K562 (cell line): ENCODE measurements at regions not wholly inside any gene's neighbourhood (a gene's known extent, or its start where the extent isn't known, plus 50 kb on each side); places are given as distances from the start of the nearest gene placed in this dataset.

Source experiments
- ATAC-seq: fragments of 200-7000 bp; cut with Tn5 transposase; 3 replicates; pipeline ENCODE4 v1.9.1; 2020; ENCODE audit warnings: moderate library complexity
- BruUV-seq: library from RNA; stranded (reverse); fragments of 400-500 nt; replicated peaks from 2 replicates; lab custom pipeline; 2021; lab: Mats Ljungman, UMichigan
- CTCF ChIA-PET: fragments of 300-600 bp; formaldehyde crosslinking; extraction: SDS; loops from one replicate; lab custom pipeline; 2021; ENCODE audit warnings: low intra/inter-chr PET ratio; lab: Yijun Ruan, JAX
- POLR2A ChIA-PET: fragments of 300-600, 350-650 bp; sonication (Branson Sonifier 250); formaldehyde crosslinking; extraction: SDS; loops from one replicate; lab custom pipeline; 2021; ENCODE audit warnings: antibody characterized with exemption, inconsistent platforms; lab: Yijun Ruan, JAX
- DNase-seq, 4 experiments: peaks; one replicate each; pipeline versions ENCODE4 v3.0.0 to v3.0.0-alpha.2; 2011 to 2018; ENCODE audit warnings: low spot score in 3 of 4, mixed read lengths in 3 of 4; ENCODE audit errors: extremely low read depth in 1 of 4
- FAIRE-seq: peaks from 2 replicates; lab custom pipeline; 2011; peaks lifted over from hg19 to GRCh38; lab: Jason Lieb, UNC
- H2AFZ ChIP-seq: 2 replicates; pipeline ENCODE4 v1.6.0; 2011; ENCODE audit warnings: low read depth, low read length, control low read depth, inconsistent platforms
- H3K27ac ChIP-seq: fragments of 200-600 bp; 3 replicates; pipeline ENCODE4 v1.8.0; 2011; ENCODE audit warnings: low read depth, mild to moderate bottlenecking, control low read depth, inconsistent platforms, low read length, moderate library complexity, mixed read lengths; ENCODE audit errors: extremely low read depth
- H3K27me3 ChIP-seq, 2 experiments: fragments of 300-600 bp in 1 of 2; 2 replicates in 1 of 2; 3 replicates in 1 of 2; pipeline versions ENCODE4 v1.6.0 to v1.8.0; 2011; ENCODE audit warnings: inconsistent platforms in 2 of 2, low read length in 2 of 2, mild to moderate bottlenecking in 1 of 2, mixed read lengths in 1 of 2, moderate library complexity in 1 of 2; ENCODE audit not compliant: control insufficient read depth in 2 of 2, insufficient read depth in 2 of 2
- H3K36me3 ChIP-seq: fragments of 300-600 bp; 3 replicates; pipeline ENCODE4 v1.8.0; 2011; ENCODE audit warnings: mild to moderate bottlenecking, low read length, inconsistent platforms; ENCODE audit not compliant: control insufficient read depth, insufficient read depth
- H3K4me1 ChIP-seq, 2 experiments: fragments of 200-600 bp in 1 of 2; replicated peaks in 1 of 2; 2 replicates in 1 of 2; 3 replicates in 1 of 2; pipeline versions ENCODE4 v1.5.1 to v1.8.0; 2011; ENCODE audit warnings: inconsistent platforms in 2 of 2, low read length in 2 of 2, mild to moderate bottlenecking in 1 of 2, mixed read lengths in 1 of 2, moderate library complexity in 1 of 2; ENCODE audit not compliant: control insufficient read depth in 2 of 2, insufficient read depth in 2 of 2
- H3K4me2 ChIP-seq: 2 replicates; pipeline ENCODE4 v1.6.1; 2011; ENCODE audit warnings: low read length, control low read depth, inconsistent platforms, mixed read lengths; ENCODE audit not compliant: insufficient read depth
- H3K4me3 ChIP-seq: fragments of 200-600 bp; sonication (generic), shearing (Covaris generic); 2 replicates; pipeline ENCODE4 v1.5.1; 2016; ENCODE audit warnings: control low read depth, inconsistent platforms
- H3K79me2 ChIP-seq: fragments of 200-600 bp; 3 replicates; pipeline ENCODE4 v1.8.0; 2011; ENCODE audit warnings: low read length, inconsistent platforms; ENCODE audit not compliant: control insufficient read depth, insufficient read depth
- H3K9ac ChIP-seq, 2 experiments: 2 replicates each; pipeline versions ENCODE4 v1.6.0 to v1.6.1; 2011; ENCODE audit warnings: low read depth in 2 of 2, low read length in 2 of 2, control low read depth in 1 of 2, inconsistent platforms in 1 of 2, mild to moderate bottlenecking in 1 of 2, mixed read lengths in 1 of 2; ENCODE audit not compliant: insufficient read depth in 1 of 2
- H3K9me1 ChIP-seq: one replicate; pipeline ENCODE4 v1.6.0; 2011; ENCODE audit warnings: inconsistent platforms, mild to moderate bottlenecking, low read length, moderate library complexity; ENCODE audit not compliant: control insufficient read depth, insufficient read depth
- H3K9me3 ChIP-seq: replicated peaks from 2 replicates; pipeline ENCODE4 v1.5.1; 2011; ENCODE audit warnings: low read depth, low read length, inconsistent platforms; ENCODE audit not compliant: control insufficient read depth, insufficient read depth
- H4K20me1 ChIP-seq: replicated peaks from 2 replicates; pipeline ENCODE4 v1.6.1; 2011; ENCODE audit warnings: low read length, inconsistent platforms, mixed read lengths; ENCODE audit not compliant: control insufficient read depth, insufficient read depth
- BACH1 ChIP-seq: fragments of 200-800 bp; sonication (Bioruptor generic); IDR thresholded peaks from 2 replicates; pipeline ENCODE4 v1.6.1; 2016; ENCODE audit warnings: missing genetic modification characterization, missing compliant biosample characterization
- BRF1 ChIP-seq: IDR thresholded peaks from 3 replicates; pipeline ENCODE4 v1.6.1; 2011; ENCODE audit warnings: borderline replicate concordance, mild to moderate bottlenecking; ENCODE audit not compliant: insufficient read length; ENCODE audit errors: extremely low read depth
- GTF2F1 ChIP-seq: IDR thresholded peaks from 2 replicates; pipeline ENCODE4 v1.6.1; 2011; ENCODE audit warnings: low read depth, low read length, improper control_type of control experiment
- HNRNPLL ChIP-seq: fragments of 200-400 bp; formaldehyde crosslinking; IDR thresholded peaks from 2 replicates; pipeline ENCODE4 v1.6.1; 2017; ENCODE audit warnings: low read length, low read depth, mild to moderate bottlenecking; ENCODE audit not compliant: poor library complexity, severe bottlenecking
- KAT2B ChIP-seq: IDR thresholded peaks from one replicate; pipeline ENCODE4 v1.6.1; 2012; ENCODE audit warnings: low read depth, mild to moderate bottlenecking, control low read depth, inconsistent platforms, low read length, moderate library complexity
- LEF1 ChIP-seq: fragments of 450-650 bp; IDR thresholded peaks from 2 replicates; pipeline ENCODE4 v1.6.1; 2016; ENCODE audit warnings: mild to moderate bottlenecking
- POLR3A ChIP-seq: IDR thresholded peaks from 2 replicates; pipeline ENCODE4 v1.6.1; 2011; ENCODE audit warnings: borderline replicate concordance, mild to moderate bottlenecking, moderate library complexity; ENCODE audit not compliant: insufficient read length, insufficient read depth; ENCODE audit errors: extremely low read depth
- ZNF232 ChIP-seq: sonication (generic); formaldehyde crosslinking; IDR thresholded peaks from 2 replicates; pipeline ENCODE4 v1.8.0; 2022; ENCODE audit warnings: mild to moderate bottlenecking, missing genetic modification reagents
- WGBS: fragments of 100-300 bp; shearing (Covaris generic); methylation state at CpG from one replicate; pipeline ENCODE4 v1.1.6; 2016; ENCODE audit warnings: low coverage, mixed read lengths; ENCODE audit not compliant: insufficient coverage; ENCODE audit errors: missing lambda C conversion rate; 5-methylcytosine and 5-hydroxymethylcytosine counted together
- in situ Hi-C: fragments of 300-500 bp; cut with MboI; formaldehyde crosslinking; loops from 4 replicates; pipeline ENCODE4 v1.15.0; 2018; ENCODE audit warnings: inconsistent platforms, mixed read lengths
- intact Hi-C: fragments of 100-400 bp; cut with micrococcal nuclease; formaldehyde crosslinking; loops from 2 replicates; pipeline ENCODE4 v1.14.2; 2022
- TF ChIP-seq, protein P1 (sequence below): IDR thresholded peaks from 2 replicates; pipeline ENCODE4 v1.6.1; 2016; ENCODE audit warnings: missing genetic modification characterization, missing compliant biosample characterization
- TF ChIP-seq, protein P2 (sequence below): fragments of 250-450 bp; sonication (Bioruptor Pico); IDR thresholded peaks from 2 replicates; pipeline ENCODE4 v1.4.0; 2020
- TF ChIP-seq, protein P3 (sequence below): fragments of 250-450 bp; sonication (Bioruptor Pico); IDR thresholded peaks from 2 replicates; pipeline ENCODE4 v1.8.0; 2021; ENCODE audit warnings: moderate library complexity, mild to moderate bottlenecking, inconsistent platforms

DNA sequence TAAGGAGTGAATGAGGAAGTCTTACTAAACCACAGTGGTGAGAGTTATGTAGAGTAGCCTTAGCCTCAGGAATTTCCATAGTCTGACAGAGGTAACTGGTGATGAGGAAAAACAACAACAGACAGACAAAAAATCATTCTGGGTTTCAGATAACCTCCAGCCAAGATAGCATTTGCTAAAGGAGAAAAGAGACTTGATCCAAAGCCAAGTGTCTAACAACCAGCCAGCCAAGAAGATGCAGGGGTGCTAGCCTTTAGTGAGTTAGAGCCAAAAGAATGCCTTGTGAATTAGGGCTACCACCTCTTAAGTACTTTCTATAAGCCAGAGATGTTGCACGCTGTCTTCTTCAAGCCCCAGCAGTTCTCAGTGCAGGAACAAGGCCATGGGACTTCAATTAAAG is 478.0 kb upstream of the CPEB2 start:
- no peak for FAIRE-seq
- ChIA-PET POLR2A (no interaction called here), CTCF (no interaction called here)
- no peak for DNase-seq
- Histone ChIP-seq H3K9me1 (no peaks in the 10 kb centered on the region), H3K36me3 (no peaks in the 10 kb centered on the region), H3K27me3 (no peaks in the 10 kb centered on the region), H3K9me3 (peaks cover 2% of the 10 kb centered on the region; the same call in 1 of the 2 replicates), H3K4me3 (no peak overlapping the region), H3K27ac (no peak overlapping the region), H3K4me2 (no peak overlapping the region), H4K20me1 (no peaks in the 10 kb centered on the region), H3K9ac (no peak overlapping the region), H3K79me2 (no peaks in the 10 kb centered on the region), H3K4me1 (no peaks in the 10 kb centered on the region), H2AFZ (no peak overlapping the region)
- TF ChIP-seq ZNF232 (CRISPR knock-in tag), result no peak
- TF ChIP-seq, protein P1, sequence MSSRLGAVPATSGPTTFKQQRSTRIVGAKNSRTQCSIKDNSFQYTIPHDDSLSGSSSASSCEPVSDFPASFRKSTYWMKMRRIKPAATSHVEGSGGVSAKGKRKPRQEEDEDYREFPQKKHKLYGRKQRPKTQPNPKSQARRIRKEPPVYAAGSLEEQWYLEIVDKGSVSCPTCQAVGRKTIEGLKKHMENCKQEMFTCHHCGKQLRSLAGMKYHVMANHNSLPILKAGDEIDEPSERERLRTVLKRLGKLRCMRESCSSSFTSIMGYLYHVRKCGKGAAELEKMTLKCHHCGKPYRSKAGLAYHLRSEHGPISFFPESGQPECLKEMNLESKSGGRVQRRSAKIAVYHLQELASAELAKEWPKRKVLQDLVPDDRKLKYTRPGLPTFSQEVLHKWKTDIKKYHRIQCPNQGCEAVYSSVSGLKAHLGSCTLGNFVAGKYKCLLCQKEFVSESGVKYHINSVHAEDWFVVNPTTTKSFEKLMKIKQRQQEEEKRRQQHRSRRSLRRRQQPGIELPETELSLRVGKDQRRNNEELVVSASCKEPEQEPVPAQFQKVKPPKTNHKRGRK (tag), result no peak
- no peak for TF ChIP-seq KAT2B
- no peak for TF ChIP-seq GTF2F1
- no peak for TF ChIP-seq LEF1
- TF ChIP-seq HNRNPLL, result no peak
- TF ChIP-seq, protein P2, sequence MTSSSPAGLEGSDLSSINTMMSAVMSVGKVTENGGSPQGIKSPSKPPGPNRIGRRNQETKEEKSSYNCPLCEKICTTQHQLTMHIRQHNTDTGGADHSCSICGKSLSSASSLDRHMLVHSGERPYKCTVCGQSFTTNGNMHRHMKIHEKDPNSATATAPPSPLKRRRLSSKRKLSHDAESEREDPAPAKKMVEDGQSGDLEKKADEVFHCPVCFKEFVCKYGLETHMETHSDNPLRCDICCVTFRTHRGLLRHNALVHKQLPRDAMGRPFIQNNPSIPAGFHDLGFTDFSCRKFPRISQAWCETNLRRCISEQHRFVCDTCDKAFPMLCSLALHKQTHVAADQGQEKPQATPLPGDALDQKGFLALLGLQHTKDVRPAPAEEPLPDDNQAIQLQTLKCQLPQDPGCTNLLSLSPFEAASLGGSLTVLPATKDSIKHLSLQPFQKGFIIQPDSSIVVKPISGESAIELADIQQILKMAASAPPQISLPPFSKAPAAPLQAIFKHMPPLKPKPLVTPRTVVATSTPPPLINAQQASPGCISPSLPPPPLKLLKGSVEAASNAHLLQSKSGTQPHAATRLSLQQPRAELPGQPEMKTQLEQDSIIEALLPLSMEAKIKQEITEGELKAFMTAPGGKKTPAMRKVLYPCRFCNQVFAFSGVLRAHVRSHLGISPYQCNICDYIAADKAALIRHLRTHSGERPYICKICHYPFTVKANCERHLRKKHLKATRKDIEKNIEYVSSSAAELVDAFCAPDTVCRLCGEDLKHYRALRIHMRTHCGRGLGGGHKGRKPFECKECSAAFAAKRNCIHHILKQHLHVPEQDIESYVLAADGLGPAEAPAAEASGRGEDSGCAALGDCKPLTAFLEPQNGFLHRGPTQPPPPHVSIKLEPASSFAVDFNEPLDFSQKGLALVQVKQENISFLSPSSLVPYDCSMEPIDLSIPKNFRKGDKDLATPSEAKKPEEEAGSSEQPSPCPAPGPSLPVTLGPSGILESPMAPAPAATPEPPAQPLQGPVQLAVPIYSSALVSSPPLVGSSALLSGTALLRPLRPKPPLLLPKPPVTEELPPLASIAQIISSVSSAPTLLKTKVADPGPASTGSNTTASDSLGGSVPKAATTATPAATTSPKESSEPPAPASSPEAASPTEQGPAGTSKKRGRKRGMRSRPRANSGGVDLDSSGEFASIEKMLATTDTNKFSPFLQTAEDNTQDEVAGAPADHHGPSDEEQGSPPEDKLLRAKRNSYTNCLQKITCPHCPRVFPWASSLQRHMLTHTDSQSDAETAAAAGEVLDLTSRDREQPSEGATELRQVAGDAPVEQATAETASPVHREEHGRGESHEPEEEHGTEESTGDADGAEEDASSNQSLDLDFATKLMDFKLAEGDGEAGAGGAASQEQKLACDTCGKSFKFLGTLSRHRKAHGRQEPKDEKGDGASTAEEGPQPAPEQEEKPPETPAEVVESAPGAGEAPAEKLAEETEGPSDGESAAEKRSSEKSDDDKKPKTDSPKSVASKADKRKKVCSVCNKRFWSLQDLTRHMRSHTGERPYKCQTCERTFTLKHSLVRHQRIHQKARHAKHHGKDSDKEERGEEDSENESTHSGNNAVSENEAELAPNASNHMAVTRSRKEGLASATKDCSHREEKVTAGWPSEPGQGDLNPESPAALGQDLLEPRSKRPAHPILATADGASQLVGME (CRISPR knock-in tag), result no peak
- TF ChIP-seq POLR3A, result no peak
- TF ChIP-seq, protein P3, sequence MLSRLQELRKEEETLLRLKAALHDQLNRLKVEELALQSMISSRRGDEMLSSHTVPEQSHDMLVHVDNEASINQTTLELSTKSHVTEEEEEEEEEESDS (CRISPR knock-in tag), result no peak
- no peak for TF ChIP-seq BRF1
- TF ChIP-seq BACH1 (tag), result no peak
- intact Hi-C loops, result no loop called here
- in situ Hi-C loops, result no loop called here
- BruUV-seq, result no TSS peak
- no peak for ATAC-seq
- WGBS, result 0% methylated on average over 1 of the region's 1 CpG
